ENCODE measurements at regions not wholly inside any gene's neighbourhood (a gene's known extent, or its start where the extent isn't known, plus 50 kb on each side); places are given as distances from the start of the nearest gene placed in this dataset.

DNA sequence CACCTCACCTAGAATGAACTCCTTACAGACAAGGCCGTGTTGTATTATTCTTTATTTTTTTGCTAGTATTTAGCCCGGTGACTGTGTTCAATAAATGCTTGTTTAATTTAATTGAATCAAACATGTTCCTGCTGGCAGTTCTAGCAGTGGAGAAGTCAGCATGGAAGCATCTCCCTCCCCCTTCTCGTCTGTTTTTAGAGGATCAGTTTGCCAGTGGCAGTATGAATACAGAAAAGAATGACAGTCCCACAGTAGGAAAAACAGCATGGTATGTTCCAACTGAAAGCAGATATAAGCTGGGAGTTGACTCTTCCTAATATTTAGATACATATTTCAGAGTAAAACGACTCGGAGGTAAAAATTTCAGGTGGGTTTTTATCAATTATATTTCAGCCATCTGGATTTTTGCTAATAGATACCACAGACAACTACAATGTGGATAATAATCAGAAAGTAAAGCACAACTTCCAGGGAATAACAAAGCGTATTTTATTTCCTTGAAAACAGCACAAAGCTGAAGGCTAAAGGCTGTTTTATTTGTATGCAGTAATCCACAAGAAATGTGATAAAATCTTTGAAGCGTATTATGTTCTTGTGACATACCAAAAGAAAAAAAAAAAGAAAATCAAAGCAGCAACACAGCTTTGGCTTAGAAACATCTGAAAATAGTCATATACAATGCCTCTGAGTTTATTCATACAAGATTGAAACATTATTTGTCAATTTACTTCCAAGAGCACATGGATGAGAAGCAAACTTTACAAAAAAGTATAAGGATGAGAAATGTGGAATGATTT is 244.5 kb upstream of the KCNMB2 start:
- TF ChIP-seq, protein P1, sequence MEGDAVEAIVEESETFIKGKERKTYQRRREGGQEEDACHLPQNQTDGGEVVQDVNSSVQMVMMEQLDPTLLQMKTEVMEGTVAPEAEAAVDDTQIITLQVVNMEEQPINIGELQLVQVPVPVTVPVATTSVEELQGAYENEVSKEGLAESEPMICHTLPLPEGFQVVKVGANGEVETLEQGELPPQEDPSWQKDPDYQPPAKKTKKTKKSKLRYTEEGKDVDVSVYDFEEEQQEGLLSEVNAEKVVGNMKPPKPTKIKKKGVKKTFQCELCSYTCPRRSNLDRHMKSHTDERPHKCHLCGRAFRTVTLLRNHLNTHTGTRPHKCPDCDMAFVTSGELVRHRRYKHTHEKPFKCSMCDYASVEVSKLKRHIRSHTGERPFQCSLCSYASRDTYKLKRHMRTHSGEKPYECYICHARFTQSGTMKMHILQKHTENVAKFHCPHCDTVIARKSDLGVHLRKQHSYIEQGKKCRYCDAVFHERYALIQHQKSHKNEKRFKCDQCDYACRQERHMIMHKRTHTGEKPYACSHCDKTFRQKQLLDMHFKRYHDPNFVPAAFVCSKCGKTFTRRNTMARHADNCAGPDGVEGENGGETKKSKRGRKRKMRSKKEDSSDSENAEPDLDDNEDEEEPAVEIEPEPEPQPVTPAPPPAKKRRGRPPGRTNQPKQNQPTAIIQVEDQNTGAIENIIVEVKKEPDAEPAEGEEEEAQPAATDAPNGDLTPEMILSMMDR (IDR thresholded peaks at IDR 0.05) = no peak

DNA sequence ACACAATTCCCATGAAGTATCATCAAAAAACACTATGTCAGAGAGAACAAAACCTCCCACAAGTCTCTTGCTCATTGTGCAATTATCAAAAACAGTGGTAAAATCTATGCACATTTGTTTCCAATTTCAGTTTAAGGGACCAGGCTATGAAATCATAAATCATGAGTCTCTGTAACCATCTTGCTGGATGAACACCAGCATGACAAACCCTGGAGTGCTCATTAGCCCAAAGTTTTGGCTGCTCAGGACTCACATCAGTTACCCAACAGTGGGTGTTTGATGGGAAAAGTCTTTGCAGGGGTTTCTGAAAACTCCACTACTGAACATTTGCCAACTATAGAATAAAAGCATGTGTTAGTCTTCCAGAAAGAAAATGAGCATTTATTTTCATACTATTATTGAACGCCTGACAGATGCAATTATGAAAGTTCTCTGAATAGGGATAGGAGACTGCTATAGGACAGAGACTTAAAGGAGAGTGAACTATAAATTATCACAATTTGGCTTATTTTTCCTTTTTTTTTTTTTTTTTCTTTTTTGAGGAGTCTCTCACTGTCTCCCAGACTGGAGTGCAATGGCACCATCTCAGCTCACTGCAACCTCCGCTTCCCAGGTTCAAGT is 240.8 kb upstream of the KCNMB2 start:
- TF ChIP-seq, protein P1 (IDR thresholded peaks at IDR 0.05) = no peak

DNA sequence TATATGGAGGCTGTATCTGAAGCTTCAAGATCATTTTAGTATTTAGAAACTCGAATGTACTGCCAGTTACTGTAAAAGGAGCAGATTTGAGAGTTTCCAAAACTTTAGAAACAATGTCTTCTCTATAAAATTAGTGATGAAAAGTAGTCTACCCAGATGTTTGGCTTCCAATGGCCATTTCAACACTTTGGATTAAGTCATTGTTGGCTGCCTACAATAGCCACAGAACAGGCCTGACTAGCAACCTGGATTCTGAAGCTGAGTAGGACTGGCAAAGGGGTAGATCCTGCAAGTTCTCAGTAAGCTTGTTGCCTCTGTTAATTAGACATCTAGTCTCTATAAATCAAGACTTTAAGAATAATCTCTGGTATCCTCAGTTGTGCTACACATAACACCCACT is 239.0 kb upstream of the KCNMB2 start:
- TF ChIP-seq, protein P1 (IDR thresholded peaks at IDR 0.05) = no peak

DNA sequence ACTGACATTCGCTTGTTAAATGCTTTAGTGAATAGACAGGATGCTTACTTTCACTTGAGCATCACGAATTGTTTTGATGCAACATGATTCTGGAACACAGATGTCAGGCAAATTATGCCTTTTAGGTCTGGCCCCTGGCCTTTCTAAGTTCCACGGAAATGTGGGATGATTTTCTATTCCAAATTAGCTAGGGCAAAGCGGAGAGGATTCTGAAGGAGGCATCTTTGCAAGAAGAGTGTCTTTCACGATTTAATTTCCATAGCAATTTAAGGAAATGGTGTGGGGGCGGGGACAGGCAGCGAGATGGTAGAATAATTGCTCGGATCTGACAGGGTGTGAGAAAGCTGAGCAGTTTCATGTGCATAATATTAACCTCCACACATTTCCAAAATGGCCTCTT is 238.5 kb upstream of the KCNMB2 start:
- TF ChIP-seq, protein P1 (IDR thresholded peaks at IDR 0.05) = no peak

DNA sequence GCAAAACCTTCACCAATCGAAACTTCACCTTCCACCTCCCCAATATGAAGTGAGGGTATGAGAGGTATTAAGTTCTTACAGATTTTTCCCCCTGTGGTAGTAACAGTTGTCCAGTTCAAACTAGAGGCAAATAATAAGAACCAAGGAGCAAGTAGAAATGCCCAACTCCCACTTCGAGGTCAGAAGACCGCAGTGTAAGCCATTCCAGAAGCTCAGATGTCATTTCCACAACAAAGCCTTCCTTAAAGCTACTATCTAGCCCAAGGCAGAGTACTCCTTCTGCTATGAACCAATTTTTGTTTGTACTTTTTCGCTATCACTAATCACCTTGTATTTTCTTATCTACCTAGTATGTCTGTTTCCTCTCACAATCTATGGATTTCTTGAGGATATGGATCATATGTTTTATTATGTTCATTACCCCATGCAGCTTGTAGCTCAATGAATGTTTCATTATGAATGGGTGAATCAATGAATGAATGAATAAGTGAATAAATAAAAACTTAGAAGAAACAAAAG is 235.7 kb upstream of the KCNMB2 start:
- TF ChIP-seq, protein P1 (IDR thresholded peaks at IDR 0.05) = no peak

DNA sequence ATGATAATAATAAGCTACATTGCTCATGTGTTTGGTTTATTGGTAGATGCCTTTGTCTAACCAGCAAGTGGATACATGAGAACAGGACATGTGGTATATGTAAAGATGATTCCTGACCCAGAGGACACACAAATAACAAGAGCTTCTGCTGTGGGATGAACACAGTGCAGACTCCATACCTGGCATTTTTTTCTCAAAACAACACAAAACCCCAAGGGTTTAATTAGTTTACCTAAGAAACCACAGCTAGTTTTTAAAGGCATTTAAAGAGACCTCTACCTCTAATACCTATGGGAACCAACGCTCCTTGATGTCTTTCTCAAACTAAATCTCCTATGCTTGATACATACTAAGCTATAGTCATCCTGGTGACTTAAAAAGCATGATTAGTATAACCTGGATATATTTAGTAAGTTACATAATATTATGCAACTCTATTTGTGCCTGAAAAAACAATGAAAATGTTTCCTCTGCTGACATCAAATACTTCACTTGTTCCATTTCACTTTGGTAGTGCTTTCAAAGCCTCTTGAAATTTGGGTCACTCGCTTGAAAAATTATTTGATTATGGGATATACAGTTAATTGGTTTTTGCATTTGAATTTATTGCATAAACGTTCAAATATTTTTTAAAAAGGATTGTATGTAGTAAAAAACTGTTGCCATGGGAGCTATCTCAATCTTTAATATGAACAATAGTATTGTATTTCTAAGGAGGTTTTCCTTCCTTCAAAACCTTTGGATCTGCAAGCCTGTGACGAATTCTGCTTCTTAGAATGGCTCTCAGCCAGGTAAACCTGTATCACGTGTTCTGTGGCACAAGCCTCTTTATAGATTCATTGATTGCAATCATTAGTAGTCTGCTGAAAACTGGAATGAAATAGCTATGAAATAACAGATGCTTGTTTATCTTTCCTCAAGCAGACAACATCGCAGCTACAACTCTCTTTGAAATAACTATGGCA is 233.0 kb upstream of the KCNMB2 start:
- TF ChIP-seq, protein P1 (IDR thresholded peaks at IDR 0.05) = no peak

All from LNCAP (cell line).